GM10266 (cell line): ENCODE measurements at regions not wholly inside any gene's neighbourhood (a gene's known extent, or its start where the extent isn't known, plus 50 kb on each side); places are given as distances from the start of the nearest gene placed in this dataset.

Experiments
- DNase-seq: peaks from one replicate; pipeline ENCODE4 v3.0.0; 2012; ENCODE audit errors: extremely low spot score
- CTCF ChIP-seq: IDR thresholded peaks from 2 replicates; pipeline ENCODE4 v1.5.1; 2012; ENCODE audit warnings: mild to moderate bottlenecking, low read depth; ENCODE audit not compliant: control insufficient read depth, insufficient read depth; ENCODE audit errors: missing control alignments

- no peak for DNase-seq
- TF ChIP-seq CTCF = no peak
These were observed 187.7 kb downstream of the SATB1 start for GRCh38 chr3:18237251-18238005.

DNA sequence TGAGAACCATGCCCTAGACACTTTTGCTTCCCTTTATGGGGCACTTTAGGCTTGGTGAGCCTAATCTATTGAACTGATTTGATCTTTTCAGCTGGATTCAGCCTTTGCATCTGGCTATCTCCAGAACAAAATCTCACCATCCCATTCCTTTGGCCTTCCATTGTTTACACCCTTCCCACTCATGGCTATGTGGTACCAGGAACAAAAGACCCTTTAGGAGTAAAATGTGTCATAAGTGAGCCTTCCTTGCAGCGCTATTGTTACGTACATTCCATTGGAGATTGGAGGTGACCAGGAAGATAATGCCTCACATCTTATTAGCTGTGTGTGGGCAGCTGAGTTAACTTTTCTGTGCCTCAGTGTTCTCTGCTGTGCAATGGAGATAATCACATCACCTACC lies 188.4 kb downstream of the SATB1 start:
- no peak for TF ChIP-seq CTCF
- DNase-seq = no peak

DNA sequence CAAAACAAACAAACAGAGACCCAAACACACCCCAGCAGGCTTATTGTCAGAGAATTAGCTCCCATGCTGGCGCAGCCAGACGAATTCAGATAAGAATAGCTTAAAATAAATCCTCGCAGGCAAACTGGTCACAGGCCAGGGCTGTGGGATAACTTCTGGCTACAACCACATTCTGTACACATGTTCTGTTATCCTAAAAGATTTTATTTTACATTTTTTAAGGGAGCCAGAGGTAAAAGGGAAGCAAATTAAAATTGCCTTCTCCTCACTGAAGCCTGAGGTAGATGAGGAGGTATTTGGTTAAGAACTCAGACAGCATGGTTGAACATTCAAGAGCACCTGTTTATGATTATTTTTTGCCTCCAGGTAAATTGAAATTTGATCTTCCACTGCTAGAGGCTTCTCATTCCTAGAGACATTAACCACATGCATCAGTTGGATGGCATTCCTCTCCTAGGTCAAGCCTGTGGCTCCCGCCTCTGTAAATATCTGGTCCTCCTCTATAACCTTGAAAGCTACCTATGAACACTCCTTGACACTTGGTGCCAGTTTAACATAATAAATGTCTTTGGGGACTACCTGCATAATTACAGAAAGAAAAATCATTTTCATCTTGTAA lies 190.3 kb downstream of the SATB1 start:
- no peak for TF ChIP-seq CTCF
- no peak for DNase-seq

GRCh38 chr3:18233987-18234716 lies 191.0 kb downstream of the SATB1 start:
- no peak for TF ChIP-seq CTCF
- DNase-seq = no peak

DNA sequence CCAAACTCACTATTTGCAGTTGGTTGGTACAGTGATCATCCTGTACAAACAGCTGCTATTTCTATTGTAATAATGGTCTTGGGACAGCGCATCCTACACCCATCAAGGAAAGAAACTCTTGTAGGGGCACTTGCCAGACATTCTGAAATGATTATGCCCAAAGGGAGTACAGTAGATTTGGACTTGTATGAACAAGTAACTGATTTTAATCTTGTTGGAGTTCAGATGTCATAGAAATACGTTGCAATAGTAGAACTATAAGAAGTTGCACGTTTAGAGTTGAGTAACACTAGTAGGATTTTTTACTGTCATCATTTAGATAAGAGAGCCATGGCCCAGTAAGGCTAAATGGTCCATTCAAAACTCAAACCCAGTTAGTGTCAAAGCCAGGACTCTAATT lies 192.8 kb downstream of the SATB1 start:
- DNase-seq = no peak
- no peak for TF ChIP-seq CTCF

GRCh38 chr3:18228060-18228459 lies 197.1 kb downstream of the SATB1 start:
- DNase-seq = no peak
- no peak for TF ChIP-seq CTCF

DNA sequence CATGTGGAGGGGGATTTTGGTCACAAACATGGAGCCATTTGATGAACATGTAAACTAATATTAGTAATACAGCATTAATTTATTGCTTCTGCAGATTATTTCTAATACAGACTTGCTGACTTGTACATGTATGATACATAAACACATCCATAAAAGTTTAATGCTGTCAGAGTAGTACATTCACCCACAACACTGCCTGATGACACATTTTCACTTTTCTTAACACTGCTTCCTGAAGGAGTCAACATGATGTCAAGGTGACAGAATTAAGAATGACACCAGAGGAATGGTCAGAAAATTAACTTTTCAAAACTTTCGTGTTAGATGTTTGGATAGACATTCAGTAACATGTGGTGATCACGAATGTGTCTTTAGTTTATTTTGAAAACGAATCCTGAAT lies 199.4 kb downstream of the SATB1 start:
- no peak for TF ChIP-seq CTCF

More for the DNA sequence above, 199.4 kb downstream of the SATB1 start:
- DNase-seq = no peak
